Stimulated activated CD8-positive, alpha-beta memory T cell treated with anti-CD3 and anti-CD28 coated beads, Interleukin-15, amount 100 ng/mL, for 4 hours (primary cell): ENCODE measurements at regions not wholly inside any gene's neighbourhood (a gene's known extent, or its start where the extent isn't known, plus 50 kb on each side); places are given as distances from the start of the nearest gene placed in this dataset.

ENCODE experiments used
- DNase-seq, 2 donors: peaks; one replicate each; pipeline ENCODE4 v3.0.0-alpha.2; 2020; ENCODE audit warnings: low read depth in 2 of 2

DNA sequence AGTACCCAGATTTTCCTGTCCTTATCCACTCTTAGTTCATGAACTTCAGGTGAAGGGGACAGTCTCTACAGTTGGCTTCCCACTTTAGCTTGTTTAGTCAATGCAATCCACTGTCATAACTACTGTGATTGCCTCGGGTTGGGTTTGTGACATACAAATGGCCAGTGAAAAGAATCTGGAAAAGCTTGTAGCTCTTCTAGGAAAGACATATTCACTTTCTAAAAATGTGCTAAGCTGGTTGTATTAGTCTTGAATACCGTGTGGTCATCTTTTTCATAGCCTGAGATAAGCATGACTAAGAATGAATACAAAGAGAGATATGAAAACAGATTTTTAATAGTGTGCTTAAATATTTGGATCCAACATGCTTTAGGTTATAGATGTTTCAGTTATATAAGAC lies 1443.5 kb upstream of the IGFBP7 start:
- DNase-seq = no peak

GRCh38 chr4:58553031-58553430 lies 1442.8 kb upstream of the IGFBP7 start:
- DNase-seq = no peak

- no peak for DNase-seq
Measured at GRCh38 chr4:58551676-58552075, 1441.5 kb upstream of the IGFBP7 start.

DNA sequence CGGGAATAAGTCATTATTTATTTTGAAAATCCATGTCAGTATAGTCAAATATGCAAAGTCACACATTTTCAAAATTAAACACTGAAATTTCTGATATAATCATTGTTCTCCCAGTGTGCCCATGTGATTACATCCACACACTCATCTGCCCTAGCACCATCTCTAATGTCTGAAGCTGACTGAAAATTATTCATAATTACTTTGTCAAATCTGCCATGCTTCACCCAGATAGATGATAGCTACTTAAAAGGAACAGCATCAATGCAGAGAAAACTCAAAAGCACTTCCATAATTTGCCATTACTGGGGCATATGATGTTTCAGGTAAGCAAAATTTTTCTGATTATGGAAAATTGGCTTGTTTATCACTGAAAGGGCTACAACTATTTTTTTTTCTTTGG lies 1433.3 kb upstream of the IGFBP7 start:
- DNase-seq = no peak

- DNase-seq = no peak
Measured at GRCh38 chr4:58541926-58542325, 1431.7 kb upstream of the IGFBP7 start.

DNA sequence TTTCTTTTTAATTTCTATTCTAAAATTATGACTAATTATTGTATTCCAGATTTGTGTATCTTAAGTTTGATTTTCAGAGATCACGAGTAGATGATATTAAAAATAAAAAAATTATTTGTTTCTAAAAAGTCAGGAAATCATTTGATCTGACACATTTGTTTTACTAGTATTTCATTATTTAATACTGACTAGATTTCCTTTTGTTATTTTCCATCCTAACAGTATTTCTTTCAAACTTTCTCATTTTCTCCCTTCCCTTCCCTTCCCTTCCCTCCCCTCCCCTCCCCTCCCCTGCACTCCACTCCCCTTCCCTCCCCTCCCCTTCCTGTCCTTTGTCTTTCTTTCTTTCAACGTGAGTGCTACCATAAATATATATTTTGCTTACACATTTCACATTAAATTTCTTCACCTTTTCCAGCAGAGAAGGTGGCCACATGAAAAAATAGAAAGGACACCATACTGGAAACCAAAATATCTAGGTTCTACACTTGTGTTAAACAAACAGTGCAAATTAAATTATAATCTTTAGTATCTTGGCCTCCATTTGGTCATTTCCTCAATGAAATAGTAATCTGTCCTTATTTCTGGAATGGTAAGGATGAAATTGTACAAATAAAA lies 1412.7 kb upstream of the IGFBP7 start:
- no peak for DNase-seq

- no peak for DNase-seq
Measured at GRCh38 chr4:58515226-58515625, 1405.0 kb upstream of the IGFBP7 start.

DNA sequence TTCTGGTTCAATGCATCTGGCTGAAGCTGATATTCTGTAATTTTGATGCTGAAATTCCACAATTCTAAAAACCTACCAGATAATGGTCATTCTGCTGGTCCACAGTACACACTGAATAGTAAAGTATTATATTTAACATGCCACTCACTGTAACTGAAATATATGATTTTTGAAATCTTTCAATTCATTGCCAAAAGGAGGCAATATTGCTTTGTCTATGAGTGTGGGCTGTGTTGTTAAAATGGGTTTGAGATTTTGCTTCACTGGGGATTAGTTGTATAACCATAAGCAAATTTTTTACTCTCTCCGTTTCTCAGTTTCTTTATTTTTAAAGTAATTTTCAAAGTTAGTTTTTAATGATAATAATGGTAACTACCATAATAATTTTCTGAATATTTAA lies 1404.1 kb upstream of the IGFBP7 start:
- DNase-seq = no peak

- no peak for DNase-seq
Measured at GRCh38 chr4:58510652-58511051, 1400.5 kb upstream of the IGFBP7 start.

DNA sequence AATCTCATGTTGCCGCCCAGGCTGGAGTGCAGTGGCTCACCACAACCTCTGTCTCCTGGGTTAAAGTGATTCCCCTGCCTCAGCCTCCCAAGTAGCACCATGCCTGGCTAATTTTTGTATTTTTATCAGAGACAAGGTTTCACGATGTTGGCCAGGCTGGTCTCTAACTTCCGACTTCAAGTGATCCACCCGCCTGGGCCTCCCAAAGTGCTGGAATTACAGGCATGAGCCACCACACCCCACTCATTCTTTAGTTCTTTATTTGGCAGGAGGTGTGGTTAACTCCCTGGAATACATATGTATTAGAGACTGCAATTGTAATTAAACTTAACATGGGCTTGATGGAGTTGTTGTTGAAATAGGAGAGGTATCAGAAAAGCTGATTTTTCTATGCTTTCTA lies 1396.9 kb upstream of the IGFBP7 start:
- no peak for DNase-seq

DNA sequence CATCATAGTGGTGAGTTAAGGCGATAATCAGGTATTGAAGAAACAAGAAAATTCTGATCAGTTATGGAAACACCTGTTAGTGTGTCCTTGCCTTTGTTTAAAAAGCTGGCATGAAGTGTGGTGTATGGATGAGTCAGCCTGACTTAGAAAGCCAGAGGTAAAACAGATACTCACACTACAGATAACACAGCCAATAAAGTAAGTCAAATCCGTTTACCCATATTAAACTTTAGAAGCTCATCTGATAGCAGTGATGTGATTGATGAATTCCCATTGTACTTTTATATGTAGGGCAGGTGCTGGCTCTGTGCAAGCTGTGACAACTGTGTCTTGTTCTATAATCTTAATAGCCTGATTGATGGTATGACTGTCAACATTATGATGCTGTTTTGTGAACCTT lies 1392.7 kb upstream of the IGFBP7 start:
- no peak for DNase-seq

- DNase-seq = no peak
Measured at GRCh38 chr4:58499182-58499581, 1389.0 kb upstream of the IGFBP7 start.

DNA sequence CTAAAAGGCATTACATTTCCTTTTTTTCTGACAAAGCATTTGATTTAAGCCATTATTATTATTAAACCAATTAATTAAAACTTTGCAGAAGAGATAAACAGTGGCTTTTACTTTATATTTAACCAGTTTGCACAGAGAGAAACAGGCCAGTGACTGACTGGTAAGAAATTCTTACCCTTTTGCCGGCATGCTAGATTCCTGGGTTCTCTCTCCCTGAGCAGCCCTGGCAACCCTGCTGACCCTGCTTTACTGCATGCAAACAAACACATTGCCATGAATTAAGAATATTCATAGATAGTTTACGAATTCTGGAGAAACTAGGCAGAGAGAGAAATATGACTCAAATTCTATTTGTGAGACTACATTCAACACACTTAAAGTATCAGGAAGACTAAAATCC lies 1381.4 kb upstream of the IGFBP7 start:
- DNase-seq = no peak

- no peak for DNase-seq
Measured at GRCh38 chr4:58477950-58478349, 1367.8 kb upstream of the IGFBP7 start.

DNA sequence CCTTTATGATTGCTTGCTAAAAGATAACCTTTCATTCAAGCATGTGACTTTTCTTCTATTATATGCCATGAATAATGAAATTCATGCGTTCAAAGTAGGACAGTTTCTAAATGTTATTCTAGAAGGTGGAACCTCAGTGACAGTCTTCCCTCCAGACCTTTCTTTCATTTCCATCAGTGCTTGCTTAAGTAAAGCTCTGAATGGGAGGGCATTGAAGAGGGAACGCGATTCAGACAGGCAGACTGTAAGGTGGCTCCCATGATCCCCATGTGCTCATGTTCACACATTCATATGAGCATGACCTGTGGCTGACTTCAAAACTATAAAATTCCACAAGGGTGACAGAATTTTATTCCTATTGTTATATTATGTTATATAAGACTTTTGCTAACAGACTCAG lies 1367.3 kb upstream of the IGFBP7 start:
- DNase-seq = no peak

- DNase-seq = no peak
Measured at GRCh38 chr4:58475097-58475496, 1364.9 kb upstream of the IGFBP7 start.

- no peak for DNase-seq
Measured at GRCh38 chr4:58465031-58465430, 1354.8 kb upstream of the IGFBP7 start.

DNA sequence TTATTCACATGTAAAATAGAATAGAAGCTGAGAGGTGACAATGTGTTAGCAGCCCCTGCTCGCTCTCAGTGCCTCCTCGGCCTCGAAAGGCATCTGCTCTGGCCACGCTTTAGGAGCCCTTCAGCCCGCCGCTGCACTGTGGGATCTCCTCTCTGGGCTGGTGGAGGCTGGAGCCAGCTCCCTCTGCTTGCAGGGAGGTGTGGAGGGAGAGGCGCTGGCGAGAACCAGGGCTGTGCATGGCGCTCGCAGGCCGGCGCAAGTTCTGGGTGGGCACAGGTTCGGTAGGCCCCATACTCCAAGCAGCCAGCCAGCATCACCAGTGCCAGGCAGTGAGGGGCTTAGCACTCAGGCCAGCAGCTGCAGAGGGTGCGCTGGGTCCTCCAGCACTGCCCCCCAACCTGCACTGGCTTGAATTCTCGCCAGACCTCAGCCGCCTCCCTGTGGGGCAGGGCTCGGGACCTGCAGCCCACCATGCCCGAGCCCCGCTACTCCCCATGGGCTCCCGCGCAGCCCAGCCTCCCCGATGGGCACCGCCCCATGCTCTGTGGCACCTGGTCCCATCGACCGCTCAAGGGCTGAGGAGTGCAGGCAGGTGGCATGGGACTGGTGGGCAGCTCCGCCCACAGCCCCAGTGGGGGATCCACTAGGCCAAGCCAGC lies 1346.7 kb upstream of the IGFBP7 start:
- no peak for DNase-seq

DNA sequence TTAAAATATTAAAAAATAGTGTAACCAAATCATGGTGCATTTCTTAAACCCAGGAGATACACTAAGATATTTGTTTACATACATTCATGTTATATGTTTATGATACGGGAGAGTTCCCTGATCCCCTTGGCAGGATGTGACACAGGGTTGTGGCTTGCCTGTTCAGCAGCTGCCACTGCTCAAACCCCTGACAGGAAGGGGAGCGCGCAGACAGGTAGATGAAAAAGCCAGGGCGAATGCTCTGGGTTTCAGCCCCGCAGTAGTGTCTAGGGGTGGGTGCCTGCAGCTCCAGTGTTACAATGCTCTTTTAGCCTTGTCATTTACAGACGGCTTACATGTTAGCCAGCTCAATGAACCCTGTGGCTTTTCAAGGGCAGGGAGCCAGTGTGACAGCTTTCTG lies 1343.8 kb upstream of the IGFBP7 start:
- DNase-seq = no peak

DNA sequence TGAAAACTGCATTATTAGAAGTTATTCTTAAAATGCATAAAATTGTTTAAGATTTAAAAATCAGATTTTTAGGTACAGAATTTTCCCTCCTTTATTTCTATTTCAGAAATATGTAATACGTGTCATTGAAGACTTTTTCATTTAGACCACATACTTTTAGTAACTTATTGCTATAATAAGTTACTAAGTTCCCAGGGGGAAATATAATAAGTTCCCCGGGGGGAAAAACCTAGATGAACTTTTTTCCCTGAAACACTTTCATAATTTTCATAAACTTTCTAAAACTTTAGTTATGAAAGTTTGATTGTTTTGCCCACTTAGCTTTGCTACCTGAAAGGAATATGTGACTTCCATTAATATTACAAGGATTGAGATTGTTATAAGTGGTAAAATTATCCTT lies 1341.5 kb upstream of the IGFBP7 start:
- DNase-seq = no peak

- DNase-seq = no peak
Measured at GRCh38 chr4:58435871-58436270, 1325.7 kb upstream of the IGFBP7 start.

GRCh38 chr4:58413849-58414248 lies 1303.7 kb upstream of the IGFBP7 start:
- DNase-seq = no peak

- DNase-seq = no peak
Measured at GRCh38 chr4:58411904-58412303, 1301.7 kb upstream of the IGFBP7 start.

GRCh38 chr4:58406762-58407161 lies 1296.6 kb upstream of the IGFBP7 start:
- no peak for DNase-seq
